KG1 (cell line): ENCODE measurements at regions not wholly inside any gene's neighbourhood (a gene's known extent, or its start where the extent isn't known, plus 50 kb on each side); places are given as distances from the start of the nearest gene placed in this dataset.

Experiments
- DNase-seq: peaks from one replicate; lab custom pipeline; 2025; lab: John Stamatoyannopoulos, UW

- DNase-seq = no peak
Measured at GRCh38 chr12:108037960-108038359, 91.1 kb upstream of the WSCD2 start.

GRCh38 chr12:108039794-108040193 is 89.3 kb upstream of the WSCD2 start:
- DNase-seq = no peak

GRCh38 chr12:108040947-108041346 is 88.1 kb upstream of the WSCD2 start:
- DNase-seq = no peak

- DNase-seq = no peak
Measured at GRCh38 chr12:108043286-108043685, 85.8 kb upstream of the WSCD2 start.

GRCh38 chr12:108043750-108044533 is 85.1 kb upstream of the WSCD2 start:
- DNase-seq = no peak

- DNase-seq = no peak
Measured at GRCh38 chr12:108046135-108046534, 83.0 kb upstream of the WSCD2 start.

- no peak for DNase-seq
Measured at GRCh38 chr12:108046650-108047049, 82.4 kb upstream of the WSCD2 start.

- peak; percentile 5 for DNase-seq
Measured at GRCh38 chr12:108047071-108047550, 82.0 kb upstream of the WSCD2 start.

- DNase-seq = no peak
Measured at GRCh38 chr12:108048686-108049085, 80.4 kb upstream of the WSCD2 start.

- no peak for DNase-seq
Measured at GRCh38 chr12:108050696-108051095, 78.4 kb upstream of the WSCD2 start.

GRCh38 chr12:108052260-108052659 is 76.8 kb upstream of the WSCD2 start:
- no peak for DNase-seq

GRCh38 chr12:108053512-108053911 is 75.6 kb upstream of the WSCD2 start:
- DNase-seq = no peak

GRCh38 chr12:108054496-108054895 is 74.6 kb upstream of the WSCD2 start:
- no peak for DNase-seq

- no peak for DNase-seq
Measured at GRCh38 chr12:108055141-108055540, 73.9 kb upstream of the WSCD2 start.

GRCh38 chr12:108060067-108060466 is 69.0 kb upstream of the WSCD2 start:
- no peak for DNase-seq

- DNase-seq = no peak
Measured at GRCh38 chr12:108060903-108061302, 68.2 kb upstream of the WSCD2 start.

GRCh38 chr12:108063192-108063591 is 65.9 kb upstream of the WSCD2 start:
- DNase-seq = no peak

GRCh38 chr12:108065069-108065468 is 64.0 kb upstream of the WSCD2 start:
- no peak for DNase-seq

GRCh38 chr12:108066583-108067577 is 62.2 kb upstream of the WSCD2 start:
- DNase-seq = no peak

GRCh38 chr12:108069651-108070165 is 59.4 kb upstream of the WSCD2 start:
- DNase-seq = no peak

- DNase-seq = no peak
Measured at GRCh38 chr12:108075561-108075960, 53.5 kb upstream of the WSCD2 start.

GRCh38 chr12:108076556-108076955 is 52.5 kb upstream of the WSCD2 start:
- DNase-seq = no peak

GRCh38 chr12:108078428-108078827 is 50.7 kb upstream of the WSCD2 start:
- DNase-seq = no peak
